Osteocyte (in vitro differentiated cells): ENCODE measurements at regions not wholly inside any gene's neighbourhood (a gene's known extent, or its start where the extent isn't known, plus 50 kb on each side); places are given as distances from the start of the nearest gene placed in this dataset.

Experiments used
- DNase-seq: peaks from one replicate; pipeline ENCODE4 v3.0.0; 2021; ENCODE audit warnings: mixed read lengths; ENCODE audit not compliant: unreplicated experiment; ENCODE audit errors: extremely low spot score
- H3K27ac Mint-ChIP-seq: one replicate; pipeline ENCODE4 v1.8.0; 2021; ENCODE audit warnings: mild to moderate bottlenecking, mixed read lengths; ENCODE audit not compliant: unreplicated experiment
- H3K27me3 Mint-ChIP-seq: one replicate; pipeline ENCODE4 v1.8.0; 2021; ENCODE audit warnings: mixed read lengths; ENCODE audit not compliant: unreplicated experiment
- H3K36me3 Mint-ChIP-seq: one replicate; pipeline ENCODE4 v1.8.0; 2021; ENCODE audit warnings: mixed read lengths; ENCODE audit not compliant: unreplicated experiment
- H3K4me1 Mint-ChIP-seq: one replicate; pipeline ENCODE4 v1.8.0; 2021; ENCODE audit warnings: mixed read lengths; ENCODE audit not compliant: unreplicated experiment
- H3K4me3 Mint-ChIP-seq: one replicate; pipeline ENCODE4 v1.8.0; 2021; ENCODE audit warnings: mild to moderate bottlenecking, moderate library complexity, mixed read lengths; ENCODE audit not compliant: unreplicated experiment
- H3K9me3 Mint-ChIP-seq: one replicate; pipeline ENCODE4 v1.8.0; 2021; ENCODE audit warnings: mixed read lengths; ENCODE audit not compliant: unreplicated experiment
- TF ChIP-seq, protein P1 (sequence below): fragments of 200-600 bp; sonication (generic); IDR thresholded peaks from 2 replicates; pipeline ENCODE4 v1.5.0; 2021; ENCODE audit warnings: antibody characterized with exemption, mild to moderate bottlenecking, moderate library complexity

- no peaks in the 10 kb centered on the region for H3K27me3 Mint-ChIP-seq
- H3K27ac Mint-ChIP-seq: no peak overlapping the region
- H3K4me1 Mint-ChIP-seq: no peaks in the 10 kb centered on the region
- H3K36me3 Mint-ChIP-seq: no peaks in the 10 kb centered on the region
- no peak overlapping the region for H3K4me3 Mint-ChIP-seq
- TF ChIP-seq, protein P1, sequence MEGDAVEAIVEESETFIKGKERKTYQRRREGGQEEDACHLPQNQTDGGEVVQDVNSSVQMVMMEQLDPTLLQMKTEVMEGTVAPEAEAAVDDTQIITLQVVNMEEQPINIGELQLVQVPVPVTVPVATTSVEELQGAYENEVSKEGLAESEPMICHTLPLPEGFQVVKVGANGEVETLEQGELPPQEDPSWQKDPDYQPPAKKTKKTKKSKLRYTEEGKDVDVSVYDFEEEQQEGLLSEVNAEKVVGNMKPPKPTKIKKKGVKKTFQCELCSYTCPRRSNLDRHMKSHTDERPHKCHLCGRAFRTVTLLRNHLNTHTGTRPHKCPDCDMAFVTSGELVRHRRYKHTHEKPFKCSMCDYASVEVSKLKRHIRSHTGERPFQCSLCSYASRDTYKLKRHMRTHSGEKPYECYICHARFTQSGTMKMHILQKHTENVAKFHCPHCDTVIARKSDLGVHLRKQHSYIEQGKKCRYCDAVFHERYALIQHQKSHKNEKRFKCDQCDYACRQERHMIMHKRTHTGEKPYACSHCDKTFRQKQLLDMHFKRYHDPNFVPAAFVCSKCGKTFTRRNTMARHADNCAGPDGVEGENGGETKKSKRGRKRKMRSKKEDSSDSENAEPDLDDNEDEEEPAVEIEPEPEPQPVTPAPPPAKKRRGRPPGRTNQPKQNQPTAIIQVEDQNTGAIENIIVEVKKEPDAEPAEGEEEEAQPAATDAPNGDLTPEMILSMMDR: no peak
- no peaks in the 10 kb centered on the region for H3K9me3 Mint-ChIP-seq
- DNase-seq: peak; percentile 49
These were observed 226.5 kb upstream of the MYO3A start for GRCh38 chr10:25707572-25707971.

- Mint-ChIP-seq H3K4me3 (no peak overlapping the region), H3K27me3 (no peaks in the 10 kb centered on the region), H3K4me1 (no peaks in the 10 kb centered on the region), H3K27ac (no peak overlapping the region), H3K9me3 (no peaks in the 10 kb centered on the region), H3K36me3 (no peaks in the 10 kb centered on the region)
- peak; percentile 51 for DNase-seq
- TF ChIP-seq, protein P1: no peak
These were observed 225.9 kb upstream of the MYO3A start for GRCh38 chr10:25707976-25708671.

- TF ChIP-seq, protein P1: no peak
- Mint-ChIP-seq H3K27ac (no peak overlapping the region), H3K36me3 (no peaks in the 10 kb centered on the region), H3K27me3 (peaks cover 4% of the 10 kb centered on the region), H3K4me1 (no peaks in the 10 kb centered on the region), H3K9me3 (peaks cover 4% of the 10 kb centered on the region), H3K4me3 (no peak overlapping the region)
- no peak for DNase-seq
These were observed 220.2 kb upstream of the MYO3A start for GRCh38 chr10:25713894-25714240.

- no peak overlapping the region for H3K27ac Mint-ChIP-seq
- H3K4me1 Mint-ChIP-seq: no peaks in the 10 kb centered on the region
- no peaks in the 10 kb centered on the region for H3K9me3 Mint-ChIP-seq
- no peaks in the 10 kb centered on the region for H3K36me3 Mint-ChIP-seq
- peaks cover 6% of the 10 kb centered on the region for H3K27me3 Mint-ChIP-seq
- TF ChIP-seq, protein P1: no peak
- no peak for DNase-seq
- H3K4me3 Mint-ChIP-seq: no peak overlapping the region
These were observed 209.8 kb upstream of the MYO3A start for GRCh38 chr10:25724241-25724640.

- Mint-ChIP-seq H3K4me3 (no peak overlapping the region), H3K4me1 (no peaks in the 10 kb centered on the region), H3K9me3 (no peaks in the 10 kb centered on the region), H3K27me3 (peaks cover 6% of the 10 kb centered on the region), H3K27ac (no peak overlapping the region), H3K36me3 (no peaks in the 10 kb centered on the region)
- TF ChIP-seq, protein P1: peak; percentile 76
- no peak for DNase-seq
These were observed 207.9 kb upstream of the MYO3A start for GRCh38 chr10:25725917-25726716.
